NCI-H2081 (cell line): ENCODE measurements at regions not wholly inside any gene's neighbourhood (a gene's known extent, or its start where the extent isn't known, plus 50 kb on each side); places are given as distances from the start of the nearest gene placed in this dataset.
"Not testable (repeated sequence)": the region's sequence is repeated elsewhere in the genome, so short reads cannot be mapped to it uniquely, and the experiment has no call there.

Experiments used
- DNase-seq, 2 experiments: peaks; one replicate each; lab custom pipeline; 2025; lab: John Stamatoyannopoulos, UW

GRCh38 chr12:131341608-131342007 is 369.3 kb upstream of the SFSWAP start:
- DNase-seq: not testable (repeated sequence)

GRCh38 chr12:131343436-131343835 is 367.5 kb upstream of the SFSWAP start:
- DNase-seq: not testable (repeated sequence)

GRCh38 chr12:131344715-131345520 is 366.0 kb upstream of the SFSWAP start:
- not testable (repeated sequence) for DNase-seq

GRCh38 chr12:131345521-131346436 is 365.1 kb upstream of the SFSWAP start:
- no peak for DNase-seq

- no peak for DNase-seq
Observed at GRCh38 chr12:131346555-131347344, 364.1 kb upstream of the SFSWAP start.

- DNase-seq: no peak
Observed at GRCh38 chr12:131347345-131347714, 363.6 kb upstream of the SFSWAP start.

- no peak for DNase-seq
Observed at GRCh38 chr12:131347732-131348131, 363.2 kb upstream of the SFSWAP start.

GRCh38 chr12:131348231-131348630 is 362.7 kb upstream of the SFSWAP start:
- DNase-seq: no peak

- DNase-seq: no peak
Observed at GRCh38 chr12:131348646-131349045, 362.2 kb upstream of the SFSWAP start.

GRCh38 chr12:131349397-131350127 is 361.3 kb upstream of the SFSWAP start:
- DNase-seq: no peak

GRCh38 chr12:131350943-131351318 is 360.0 kb upstream of the SFSWAP start:
- DNase-seq: no peak

- DNase-seq: no peak
Observed at GRCh38 chr12:131351319-131352028, 359.4 kb upstream of the SFSWAP start.

GRCh38 chr12:131352296-131352900 is 358.5 kb upstream of the SFSWAP start:
- DNase-seq: no peak

GRCh38 chr12:131353376-131353775 is 357.5 kb upstream of the SFSWAP start:
- DNase-seq: no peak

- no peak for DNase-seq
Observed at GRCh38 chr12:131353826-131354225, 357.1 kb upstream of the SFSWAP start.

- no peak for DNase-seq
Observed at GRCh38 chr12:131355361-131356245, 355.3 kb upstream of the SFSWAP start.

- DNase-seq: no peak
Observed at GRCh38 chr12:131356485-131357184, 354.3 kb upstream of the SFSWAP start.

- DNase-seq: no peak
Observed at GRCh38 chr12:131357185-131357747, 353.6 kb upstream of the SFSWAP start.
